Gastrocnemius medialis (tissue), 4 donors: ENCODE measurements at regions not wholly inside any gene's neighbourhood (a gene's known extent, or its start where the extent isn't known, plus 50 kb on each side); places are given as distances from the start of the nearest gene placed in this dataset.

Experiments used
- ATAC-seq, 2 donors: fragments of 150-250 bp; one replicate each; pipeline ENCODE4 v1.9.1; 2016
- DNase-seq, 2 donors: peaks; one replicate each; pipeline ENCODE4 v3.0.0-alpha.2; 2019
- H3K27ac ChIP-seq, 4 donors: fragments of 200-600 bp; sonication (generic); 1 replicate in 1 of 4; 2 replicates in 3 of 4; pipeline ENCODE4 v1.5.1; 2016 to 2018; ENCODE audit warnings: mild to moderate bottlenecking in 2 of 4, moderate library complexity in 1 of 4
- H3K27me3 ChIP-seq, 3 donors: fragments of 200-600 bp; sonication (generic) in 2 of 3; 1 replicate in 1 of 3; 2 replicates in 2 of 3; pipeline versions ENCODE4 v1.5.1 to v1.6.0; 2016 to 2019; ENCODE audit warnings: mild to moderate bottlenecking in 1 of 3, moderate library complexity in 1 of 3
- H3K36me3 ChIP-seq, 2 donors: fragments of 200-600 bp; sonication (generic) in 1 of 2; one replicate each; pipeline ENCODE4 v1.5.1; 2017 to 2018
- H3K4me1 ChIP-seq, 2 donors: fragments of 200-600 bp; sonication (generic) in 1 of 2; one replicate each; pipeline ENCODE4 v1.5.1; 2016 to 2017; ENCODE audit warnings: mild to moderate bottlenecking in 2 of 2
- H3K4me3 ChIP-seq, 4 donors: fragments of 200-600 bp; sonication (generic) in 3 of 4; 1 replicate in 1 of 4; 2 replicates in 3 of 4; pipeline ENCODE4 v1.5.1; 2016 to 2019; ENCODE audit warnings: mild to moderate bottlenecking in 2 of 4
- H3K9me3 ChIP-seq, 3 donors: fragments of 200-600 bp; sonication (generic) in 2 of 3; 1 replicate in 1 of 3; 2 replicates in 2 of 3; pipeline ENCODE4 v1.5.1; 2016 to 2019
- CTCF ChIP-seq, 5 experiments: fragments of 450-650 bp in 3 of 5; fragments of 200-600 bp in 2 of 5; sonication (generic) in 2 of 5; IDR thresholded peaks in 4 of 5; conservative IDR thresholded peaks in 1 of 5; 1 replicate in 4 of 5; 2 replicates in 1 of 5; pipeline ENCODE4 v1.5.1; 2016 to 2019; ENCODE audit warnings: antibody characterized with exemption in 5 of 5, mild to moderate bottlenecking in 3 of 5, moderate library complexity in 3 of 5
- POLR2A ChIP-seq, 2 donors: fragments of 450-650 bp; IDR thresholded peaks; one replicate each; pipeline ENCODE4 v1.6.1; 2017; ENCODE audit warnings: antibody characterized with exemption in 2 of 2, mild to moderate bottlenecking in 2 of 2, moderate library complexity in 2 of 2
- in situ Hi-C, 4 donors: fragments of 200-750 bp; cut with MboI; loops; one replicate each; pipeline versions ENCODE4 v1.15.0 to v1.8.0; 2017; ENCODE audit warnings: low sequenced_read_pairs in 4 of 4
- intact Hi-C: fragments of 100-400 bp; cut with DNase I; formaldehyde crosslinking; loops from one replicate; pipeline ENCODE4 v1.15.1; 2023; ENCODE audit warnings: low total_unique reads

GRCh38 chr11:15730263-15730994 is 615.7 kb downstream of the INSC start:
- Histone ChIP-seq H3K27me3 (no peaks in the 10 kb centered on the region), H3K36me3 (no peaks in the 10 kb centered on the region), H3K4me1 (peaks cover 0 to 3% of the 10 kb centered on the region in 2 donors), H3K4me3 (no peak overlapping the region), H3K9me3 (no peaks in the 10 kb centered on the region), H3K27ac (no peak overlapping the region)
- DNase-seq (no peak), ATAC-seq (peak in 1 of 2 donors; percentile 23)
- in situ Hi-C loops: no loop called here
- TF ChIP-seq CTCF (IDR thresholded peaks at IDR 0.05 in 4 of 5, conservative IDR thresholded peaks at IDR 0.05 in 1 of 5): no peak
- intact Hi-C loops: no loop called here

GRCh38 chr11:15730995-15731385 is 616.3 kb downstream of the INSC start:
- TF ChIP-seq CTCF (IDR thresholded peaks at IDR 0.05 in 4 of 5, conservative IDR thresholded peaks at IDR 0.05 in 1 of 5) (no peak), POLR2A (IDR thresholded peaks at IDR 0.05) (no peak)
- H3K36me3 ChIP-seq: no peaks in the 10 kb centered on the region
- intact Hi-C loops: no loop called here
- no peaks in the 10 kb centered on the region for H3K9me3 ChIP-seq
- in situ Hi-C loops: no loop called here
- no peak overlapping the region for H3K27ac ChIP-seq
- peaks cover 0 to 3% of the 10 kb centered on the region in 2 donors for H3K4me1 ChIP-seq
- no peak overlapping the region for H3K4me3 ChIP-seq
- H3K27me3 ChIP-seq: no peaks in the 10 kb centered on the region
- DNase-seq (peak; percentile 10 to 36), ATAC-seq (peak; percentile 22 to 32)

- no peaks in the 10 kb centered on the region for H3K4me1 ChIP-seq
- H3K27ac ChIP-seq: no peak overlapping the region
- DNase-seq (no peak), ATAC-seq (no peak)
- no peak overlapping the region for H3K4me3 ChIP-seq
- no peak for TF ChIP-seq CTCF (IDR thresholded peaks at IDR 0.05 in 4 of 5, conservative IDR thresholded peaks at IDR 0.05 in 1 of 5)
- TF ChIP-seq POLR2A (IDR thresholded peaks at IDR 0.05): no peak
- in situ Hi-C loops: no loop called here
- no peaks in the 10 kb centered on the region for H3K9me3 ChIP-seq
- no peaks in the 10 kb centered on the region for H3K27me3 ChIP-seq
- H3K36me3 ChIP-seq: no peaks in the 10 kb centered on the region
- intact Hi-C loops: no loop called here
These were observed 620.6 kb downstream of the SOX6 start for GRCh38 chr11:15735706-15736105.

- ATAC-seq: no peak
- TF ChIP-seq POLR2A (IDR thresholded peaks at IDR 0.05) (no peak), CTCF (IDR thresholded peaks at IDR 0.05 in 4 of 5, conservative IDR thresholded peaks at IDR 0.05 in 1 of 5) (no peak)
- intact Hi-C loops: no loop called here
- H3K27me3 ChIP-seq: no peaks in the 10 kb centered on the region
- H3K36me3 ChIP-seq: no peaks in the 10 kb centered on the region
- H3K27ac ChIP-seq: no peak overlapping the region
- H3K4me1 ChIP-seq: no peaks in the 10 kb centered on the region
- no peak for DNase-seq
- H3K9me3 ChIP-seq: no peaks in the 10 kb centered on the region
- in situ Hi-C loops: no loop called here
- H3K4me3 ChIP-seq: no peak overlapping the region
These were observed 619.0 kb downstream of the SOX6 start for GRCh38 chr11:15737320-15737719.

GRCh38 chr11:15738931-15739330 is 617.4 kb downstream of the SOX6 start:
- no peak overlapping the region for H3K4me3 ChIP-seq
- intact Hi-C loops: no loop called here
- H3K27me3 ChIP-seq: no peaks in the 10 kb centered on the region
- H3K9me3 ChIP-seq: no peaks in the 10 kb centered on the region
- H3K27ac ChIP-seq: no peak overlapping the region
- DNase-seq: no peak
- TF ChIP-seq CTCF (IDR thresholded peaks at IDR 0.05 in 4 of 5, conservative IDR thresholded peaks at IDR 0.05 in 1 of 5): no peak
- no peak for TF ChIP-seq POLR2A (IDR thresholded peaks at IDR 0.05)
- no peaks in the 10 kb centered on the region for H3K4me1 ChIP-seq
- H3K36me3 ChIP-seq: no peaks in the 10 kb centered on the region
- in situ Hi-C loops: no loop called here
- no peak for ATAC-seq
